ENCODE measurements at regions not wholly inside any gene's neighbourhood (a gene's known extent, or its start where the extent isn't known, plus 50 kb on each side); places are given as distances from the start of the nearest gene placed in this dataset.

GRCh38 chr10:29142516-29143314, 146.2 kb upstream of the LYZL1 start:
- DNase-seq (ENCODE audit: low spot score), result no peak

GRCh38 chr10:29144126-29144525, 144.7 kb upstream of the LYZL1 start:
- no peak for DNase-seq (ENCODE audit: low spot score)
- ChIA-PET POLR2A (ENCODE audit: low non-redundant PET) (no interaction called here), CTCF (no interaction called here)
- TF ChIP-seq EZH2 (IDR thresholded peaks at IDR 0.05; ENCODE audit: borderline replicate concordance, low read depth, low read length, poor library complexity, severe bottlenecking) (no peak), CTCF (conservative IDR thresholded peaks at IDR 0.05; ENCODE audit: low read depth, low read length) (no peak)
- no peak overlapping the region for H3K4me3 ChIP-seq (ENCODE audit: low read depth, low read length, poor library complexity, severe bottlenecking)
- intact Hi-C loops (cut with micrococcal nuclease; ENCODE audit: unreplicated experiment), result no loop called here
- no peaks in the 10 kb centered on the region for H3K27me3 ChIP-seq (replicated peaks; ENCODE audit: insufficient read depth, low read depth, low read length, poor library complexity)
- no TSS peak for BruUV-seq (replicated peaks)
- H3K27ac ChIP-seq (ENCODE audit: low read depth, low read length, poor library complexity, severe bottlenecking), result no peak overlapping the region
- no peaks in the 10 kb centered on the region for H3K36me3 ChIP-seq (ENCODE audit: insufficient read depth, low read length, poor library complexity, severe bottlenecking)
- H3K9me3 ChIP-seq (ENCODE audit: low read depth, low read length, poor library complexity, severe bottlenecking), result no peaks in the 10 kb centered on the region
- peaks cover 9% of the 10 kb centered on the region for H3K4me1 ChIP-seq (ENCODE audit: insufficient read depth, low read length, poor library complexity, severe bottlenecking)

More at GRCh38 chr10:29142516-29143314, 146.2 kb upstream of the LYZL1 start:
- Histone ChIP-seq H3K9me3 (ENCODE audit: low read depth, low read length, poor library complexity, severe bottlenecking) (no peaks in the 10 kb centered on the region), H3K27ac (ENCODE audit: low read depth, low read length, poor library complexity, severe bottlenecking) (no peak overlapping the region), H3K4me3 (ENCODE audit: low read depth, low read length, poor library complexity, severe bottlenecking) (no peak overlapping the region), H3K4me1 (ENCODE audit: insufficient read depth, low read length, poor library complexity, severe bottlenecking) (peaks cover 9% of the 10 kb centered on the region), H3K27me3 (replicated peaks; ENCODE audit: insufficient read depth, low read depth, low read length, poor library complexity) (no peaks in the 10 kb centered on the region), H3K36me3 (ENCODE audit: insufficient read depth, low read length, poor library complexity, severe bottlenecking) (no peaks in the 10 kb centered on the region)
- intact Hi-C loops (cut with micrococcal nuclease; ENCODE audit: unreplicated experiment), result no loop called here
- POLR2A ChIA-PET (ENCODE audit: low non-redundant PET), result no interaction called here
- no TSS peak for BruUV-seq (replicated peaks)
- TF ChIP-seq EZH2 (IDR thresholded peaks at IDR 0.05; ENCODE audit: borderline replicate concordance, low read depth, low read length, poor library complexity, severe bottlenecking) (no peak), CTCF (conservative IDR thresholded peaks at IDR 0.05; ENCODE audit: low read depth, low read length) (no peak)
- CTCF ChIA-PET, result interaction anchor here (0.6 kb wide), 1 partner anchor 815 kb away, joined by 7 read pairs; no protein-coding TSS in a partner anchor

GRCh38 chr10:29146311-29147100, 142.4 kb upstream of the LYZL1 start:
- CTCF ChIA-PET, result no interaction called here
- intact Hi-C loops (cut with micrococcal nuclease; ENCODE audit: unreplicated experiment), result no loop called here
- Histone ChIP-seq H3K36me3 (ENCODE audit: insufficient read depth, low read length, poor library complexity, severe bottlenecking) (no peaks in the 10 kb centered on the region), H3K4me1 (ENCODE audit: insufficient read depth, low read length, poor library complexity, severe bottlenecking) (no peaks in the 10 kb centered on the region), H3K9me3 (ENCODE audit: low read depth, low read length, poor library complexity, severe bottlenecking) (no peaks in the 10 kb centered on the region), H3K27ac (ENCODE audit: low read depth, low read length, poor library complexity, severe bottlenecking) (no peak overlapping the region), H3K4me3 (ENCODE audit: low read depth, low read length, poor library complexity, severe bottlenecking) (no peak overlapping the region), H3K27me3 (replicated peaks; ENCODE audit: insufficient read depth, low read depth, low read length, poor library complexity) (no peaks in the 10 kb centered on the region)
- no peak for DNase-seq (ENCODE audit: low spot score)
- no TSS peak for BruUV-seq (replicated peaks)
- no peak for TF ChIP-seq EZH2 (IDR thresholded peaks at IDR 0.05; ENCODE audit: borderline replicate concordance, low read depth, low read length, poor library complexity, severe bottlenecking)
- TF ChIP-seq CTCF (conservative IDR thresholded peaks at IDR 0.05; ENCODE audit: low read depth, low read length), result no peak
- POLR2A ChIA-PET (ENCODE audit: low non-redundant PET), result no interaction called here

Data from A673 (cell line).